DND-41 (cell line): ENCODE measurements at regions not wholly inside any gene's neighbourhood (a gene's known extent, or its start where the extent isn't known, plus 50 kb on each side); places are given as distances from the start of the nearest gene placed in this dataset.

Experiments used
- ATAC-seq: fragments of 200-7000 bp; cut with Tn5 transposase; 3 replicates; pipeline ENCODE4 v1.9.1; 2021; ENCODE audit warnings: low read depth; ENCODE audit not compliant: insufficient read depth
- DNase-seq: peaks from one replicate; pipeline ENCODE4 v3.0.0-alpha.2; 2020
- H2AFZ ChIP-seq: 2 replicates; pipeline ENCODE4 v1.6.0; 2012; ENCODE audit warnings: low read depth, low read length
- H3K27ac ChIP-seq: 2 replicates; pipeline ENCODE4 v1.5.1; 2012; ENCODE audit warnings: low read length, inconsistent platforms
- H3K27me3 ChIP-seq: fragments of 200-600 bp; sonication (generic); 2 replicates; pipeline ENCODE4 v1.6.0; 2012; ENCODE audit warnings: low read length, mild to moderate bottlenecking, inconsistent platforms; ENCODE audit not compliant: insufficient read depth, poor library complexity
- H3K36me3 ChIP-seq: 2 replicates; pipeline ENCODE4 v1.5.1; 2012; ENCODE audit warnings: low read length, inconsistent platforms; ENCODE audit not compliant: insufficient read depth
- H3K4me1 ChIP-seq: 2 replicates; pipeline ENCODE4 v1.5.1; 2012; ENCODE audit warnings: mild to moderate bottlenecking, low read length; ENCODE audit not compliant: insufficient read depth
- H3K4me2 ChIP-seq: 2 replicates; pipeline ENCODE4 v1.6.0; 2012; ENCODE audit warnings: mild to moderate bottlenecking, moderate library complexity, low read length, inconsistent platforms; ENCODE audit not compliant: insufficient read depth
- H3K4me3 ChIP-seq, 2 experiments: fragments of 200-600 bp in 1 of 2; shearing (Covaris generic) in 1 of 2; 2 replicates each; pipeline ENCODE4 v1.5.1; 2012 to 2016; ENCODE audit warnings: inconsistent platforms in 2 of 2, low read length in 2 of 2, mild to moderate bottlenecking in 2 of 2, low read depth in 1 of 2, moderate library complexity in 1 of 2
- H3K79me2 ChIP-seq: 2 replicates; pipeline ENCODE4 v1.6.0; 2012; ENCODE audit warnings: low read length, inconsistent platforms; ENCODE audit not compliant: insufficient read depth
- H3K9ac ChIP-seq: 2 replicates; pipeline ENCODE4 v1.6.0; 2012; ENCODE audit warnings: low read depth, mild to moderate bottlenecking, inconsistent platforms, low read length, moderate library complexity
- H3K9me3 ChIP-seq: 2 replicates; pipeline ENCODE4 v1.5.1; 2012; ENCODE audit warnings: low read length, moderate library complexity, mild to moderate bottlenecking, inconsistent platforms; ENCODE audit not compliant: insufficient read depth, severe bottlenecking
- H4K20me1 ChIP-seq: 2 replicates; pipeline ENCODE4 v1.6.0; 2012; ENCODE audit warnings: low read length; ENCODE audit not compliant: insufficient read depth
- EZH2 ChIP-seq: IDR thresholded peaks from 3 replicates; pipeline ENCODE4 v1.6.1; 2012; ENCODE audit warnings: borderline replicate concordance, low read depth, mild to moderate bottlenecking, moderate library complexity, low read length, inconsistent platforms; ENCODE audit not compliant: severe bottlenecking
- TF ChIP-seq, protein P1 (sequence below): IDR thresholded peaks from 2 replicates; pipeline ENCODE4 v1.5.1; 2012; ENCODE audit warnings: borderline replicate concordance, low read length, moderate library complexity, mild to moderate bottlenecking; ENCODE audit not compliant: poor library complexity, severe bottlenecking; ENCODE audit errors: extremely low read depth

DNA sequence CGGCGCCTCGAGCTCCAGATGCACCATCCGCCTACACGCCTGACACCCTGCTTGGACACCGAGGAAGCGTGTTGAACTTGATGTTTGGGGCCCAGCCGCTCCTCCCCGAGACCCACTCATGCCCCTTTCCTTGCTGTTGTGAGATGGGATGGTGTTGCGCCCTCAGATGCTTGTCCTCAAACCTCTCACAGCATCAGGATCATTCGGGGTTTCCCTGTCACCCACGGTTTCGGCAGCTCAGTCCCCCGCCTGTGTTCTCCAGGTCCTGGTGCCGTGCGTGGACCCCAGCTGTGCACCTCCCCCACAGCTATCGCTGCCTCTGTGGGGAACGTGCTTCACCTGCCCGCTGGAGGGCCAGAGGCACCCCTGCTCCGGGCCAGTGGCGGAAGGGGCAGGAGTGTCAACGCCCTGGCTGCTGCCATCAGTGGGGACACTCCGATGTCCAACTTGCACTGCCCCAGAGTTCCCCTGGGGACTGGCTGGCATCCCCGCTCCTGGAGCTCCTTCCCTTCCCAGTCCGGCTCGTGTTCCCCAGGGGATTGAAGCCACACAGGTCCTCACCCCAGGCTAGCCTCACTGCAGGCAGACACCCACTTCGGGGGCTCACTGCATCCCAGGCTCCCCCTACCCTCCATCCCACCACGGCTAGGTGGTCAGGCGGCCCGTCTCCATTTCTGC is 82.3 kb upstream of the ADRA2C start:
- Histone ChIP-seq H3K4me2 (no peak overlapping the region), H3K27ac (no peak overlapping the region), H3K36me3 (no peaks in the 10 kb centered on the region), H3K9me3 (no peaks in the 10 kb centered on the region), H3K79me2 (no peaks in the 10 kb centered on the region), H4K20me1 (peaks cover 7% of the 10 kb centered on the region; the same call in 1 of the 2 replicates), H3K4me3 (no peak overlapping the region), H3K4me1 (no peaks in the 10 kb centered on the region), H3K27me3 (no peaks in the 10 kb centered on the region), H3K9ac (no peak overlapping the region), H2AFZ (no peak overlapping the region)
- TF ChIP-seq, protein P1, sequence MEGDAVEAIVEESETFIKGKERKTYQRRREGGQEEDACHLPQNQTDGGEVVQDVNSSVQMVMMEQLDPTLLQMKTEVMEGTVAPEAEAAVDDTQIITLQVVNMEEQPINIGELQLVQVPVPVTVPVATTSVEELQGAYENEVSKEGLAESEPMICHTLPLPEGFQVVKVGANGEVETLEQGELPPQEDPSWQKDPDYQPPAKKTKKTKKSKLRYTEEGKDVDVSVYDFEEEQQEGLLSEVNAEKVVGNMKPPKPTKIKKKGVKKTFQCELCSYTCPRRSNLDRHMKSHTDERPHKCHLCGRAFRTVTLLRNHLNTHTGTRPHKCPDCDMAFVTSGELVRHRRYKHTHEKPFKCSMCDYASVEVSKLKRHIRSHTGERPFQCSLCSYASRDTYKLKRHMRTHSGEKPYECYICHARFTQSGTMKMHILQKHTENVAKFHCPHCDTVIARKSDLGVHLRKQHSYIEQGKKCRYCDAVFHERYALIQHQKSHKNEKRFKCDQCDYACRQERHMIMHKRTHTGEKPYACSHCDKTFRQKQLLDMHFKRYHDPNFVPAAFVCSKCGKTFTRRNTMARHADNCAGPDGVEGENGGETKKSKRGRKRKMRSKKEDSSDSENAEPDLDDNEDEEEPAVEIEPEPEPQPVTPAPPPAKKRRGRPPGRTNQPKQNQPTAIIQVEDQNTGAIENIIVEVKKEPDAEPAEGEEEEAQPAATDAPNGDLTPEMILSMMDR: no peak
- TF ChIP-seq EZH2: no peak
- no peak for ATAC-seq
- DNase-seq: no peak

DNA sequence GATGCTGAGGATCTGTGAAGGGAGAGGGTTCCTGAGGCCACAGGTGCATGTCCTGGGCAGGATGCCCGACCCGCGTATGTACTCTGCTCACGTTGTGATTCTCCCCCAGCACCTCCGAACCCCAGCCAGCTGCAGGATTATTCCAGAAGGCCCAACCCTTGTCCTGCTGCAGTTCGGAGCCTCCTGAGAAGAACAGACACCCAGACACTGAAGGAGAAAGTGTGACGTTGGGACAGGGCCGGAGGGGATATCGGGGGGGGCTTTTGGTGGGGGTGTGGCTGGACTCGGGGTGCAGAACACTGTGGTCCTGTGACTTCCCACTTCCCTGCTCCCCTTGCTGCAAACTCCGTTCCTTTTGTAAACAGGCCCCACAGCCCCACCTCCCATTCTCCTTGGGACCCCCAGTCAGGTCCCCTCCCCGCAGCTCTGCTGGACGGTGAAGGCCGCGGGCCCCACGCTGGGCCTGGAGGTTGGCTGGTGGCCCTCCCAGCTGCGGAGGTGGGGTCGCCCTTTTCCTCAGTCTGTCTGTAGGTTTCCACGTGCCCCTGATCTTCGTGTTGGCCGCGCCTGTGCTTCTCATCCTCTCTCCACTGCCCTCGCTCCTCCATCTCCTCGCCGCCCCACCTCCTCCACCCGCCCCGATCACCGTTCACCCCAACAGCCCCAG is 83.0 kb upstream of the ADRA2C start:
- no peaks in the 10 kb centered on the region for H3K79me2 ChIP-seq
- no peak for ATAC-seq
- no peak overlapping the region for H3K4me2 ChIP-seq
- H3K27me3 ChIP-seq: no peaks in the 10 kb centered on the region
- no peak overlapping the region for H3K27ac ChIP-seq
- TF ChIP-seq, protein P1: no peak
- TF ChIP-seq EZH2: no peak
- H3K9ac ChIP-seq: no peak overlapping the region
- no peak overlapping the region for H2AFZ ChIP-seq
- no peak for DNase-seq
- H3K4me1 ChIP-seq: no peaks in the 10 kb centered on the region
- H3K9me3 ChIP-seq: no peaks in the 10 kb centered on the region
- no peaks in the 10 kb centered on the region for H3K36me3 ChIP-seq
- H3K4me3 ChIP-seq: no peak overlapping the region
- H4K20me1 ChIP-seq: peaks cover 7% of the 10 kb centered on the region; the same call in 1 of the 2 replicates

DNA sequence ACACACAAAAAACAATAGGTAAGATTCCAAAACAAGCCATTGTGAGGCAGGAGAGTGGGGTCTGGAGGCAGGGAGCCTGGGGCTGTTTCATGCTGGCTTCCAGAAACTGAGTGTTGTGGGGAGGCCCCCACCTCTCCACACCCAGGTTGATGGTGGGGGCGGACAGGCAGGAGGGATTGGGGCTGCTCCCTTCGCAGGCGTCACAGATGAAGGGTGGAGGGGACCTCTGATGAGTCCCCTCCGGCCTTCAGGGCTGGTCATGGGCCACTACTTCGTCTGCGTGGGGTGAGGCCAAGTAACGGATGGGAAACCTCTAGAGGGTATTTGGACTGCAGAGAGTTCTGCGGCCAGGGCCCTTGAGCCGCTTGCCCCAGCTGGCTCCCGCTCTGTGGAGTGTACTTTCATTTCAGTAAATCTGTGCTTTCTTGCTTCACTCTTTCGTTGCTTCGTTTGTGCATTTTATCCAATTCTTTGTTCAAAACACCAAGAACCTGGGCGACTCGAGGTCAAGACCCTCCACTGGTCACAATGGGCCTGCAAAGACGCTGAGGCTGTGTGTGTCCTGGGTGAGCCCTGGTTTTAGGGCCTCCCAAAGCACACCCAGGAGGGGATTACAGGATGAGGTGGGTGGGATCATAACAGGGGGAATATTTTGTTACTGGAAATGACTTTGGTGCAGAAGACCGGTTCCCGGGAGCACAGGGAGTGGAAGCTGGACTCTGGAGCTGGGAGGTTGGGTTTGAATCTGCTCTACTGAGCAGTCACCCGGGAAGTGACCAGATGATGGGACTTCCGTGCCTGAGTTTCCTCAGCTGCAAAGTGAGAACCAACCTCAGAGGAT is 83.7 kb upstream of the ADRA2C start:
- Histone ChIP-seq H3K9ac (no peak overlapping the region), H3K9me3 (no peaks in the 10 kb centered on the region), H3K4me3 (no peak overlapping the region), H3K36me3 (no peaks in the 10 kb centered on the region), H3K27ac (no peak overlapping the region), H3K79me2 (no peaks in the 10 kb centered on the region), H3K27me3 (no peaks in the 10 kb centered on the region), H3K4me1 (no peaks in the 10 kb centered on the region), H2AFZ (no peak overlapping the region), H3K4me2 (no peak overlapping the region), H4K20me1 (peaks cover 9% of the 10 kb centered on the region)
- DNase-seq: no peak
- TF ChIP-seq, protein P1: no peak
- no peak for TF ChIP-seq EZH2
- ATAC-seq: no peak
